ENCODE measurements at regions not wholly inside any gene's neighbourhood (a gene's known extent, or its start where the extent isn't known, plus 50 kb on each side); places are given as distances from the start of the nearest gene placed in this dataset.
A peak's percentile ranks its signal among the peaks of the same experiment; 100 is the strongest.

DNA sequence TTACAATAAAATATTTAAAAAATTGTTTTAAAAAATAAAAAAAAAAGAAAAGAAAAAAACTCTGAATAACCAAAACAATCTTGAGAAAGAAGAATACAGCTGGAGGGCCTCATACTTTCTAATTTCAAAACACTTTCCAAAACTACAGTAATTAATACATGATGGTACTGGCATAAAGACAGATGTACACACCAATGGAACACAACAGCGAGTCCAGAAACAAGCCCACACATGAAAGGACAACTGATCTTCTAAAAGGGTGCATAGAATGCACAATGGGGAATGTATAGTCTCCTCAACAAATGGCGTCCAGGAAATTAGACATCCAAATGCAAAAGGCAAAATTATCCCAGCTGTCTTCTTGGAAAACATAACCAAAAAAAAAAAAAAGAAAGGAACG is 99.6 kb downstream of the LURAP1L start:
- no peak for DNase-seq (ENCODE audit: low read depth, low spot score)

DNA sequence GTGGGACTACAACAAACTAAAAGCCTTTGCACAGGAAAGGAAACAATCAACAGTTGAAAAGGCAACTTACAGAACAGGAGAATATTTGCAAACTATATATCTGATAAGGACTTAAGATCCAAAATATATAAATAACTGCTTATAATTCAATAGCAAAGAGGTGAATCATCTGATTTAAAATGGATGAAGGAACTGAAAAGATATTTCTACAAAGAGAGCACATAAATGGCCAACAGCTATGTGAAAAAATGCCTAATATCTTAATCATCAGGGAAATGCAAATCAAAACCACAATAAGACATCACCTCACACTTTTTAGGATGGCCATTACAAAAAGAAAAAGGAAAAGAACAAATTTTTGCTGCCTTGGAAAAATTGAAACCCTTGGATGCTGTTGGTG is 100.4 kb downstream of the LURAP1L start:
- no peak for DNase-seq (ENCODE audit: low read depth, low spot score)

DNA sequence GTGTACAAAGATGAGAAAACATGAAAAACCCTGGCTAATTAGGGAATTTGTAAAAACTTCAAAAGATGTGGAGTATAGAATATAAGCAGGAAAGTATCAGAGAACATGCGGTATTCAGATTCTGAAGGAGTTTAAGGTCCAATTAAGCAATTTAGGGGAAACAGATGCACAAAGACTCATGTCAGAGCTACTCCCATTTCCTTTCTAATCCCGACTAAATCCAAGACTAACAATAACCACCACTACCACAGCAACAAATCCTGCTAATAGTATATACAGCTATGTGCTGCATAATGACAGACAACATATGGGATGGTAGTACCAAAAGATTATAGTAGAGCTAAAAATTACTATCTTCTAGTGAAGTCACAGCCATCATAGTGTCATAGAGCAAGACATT is 102.1 kb downstream of the LURAP1L start:
- no peak for DNase-seq (ENCODE audit: low read depth, low spot score)

DNA sequence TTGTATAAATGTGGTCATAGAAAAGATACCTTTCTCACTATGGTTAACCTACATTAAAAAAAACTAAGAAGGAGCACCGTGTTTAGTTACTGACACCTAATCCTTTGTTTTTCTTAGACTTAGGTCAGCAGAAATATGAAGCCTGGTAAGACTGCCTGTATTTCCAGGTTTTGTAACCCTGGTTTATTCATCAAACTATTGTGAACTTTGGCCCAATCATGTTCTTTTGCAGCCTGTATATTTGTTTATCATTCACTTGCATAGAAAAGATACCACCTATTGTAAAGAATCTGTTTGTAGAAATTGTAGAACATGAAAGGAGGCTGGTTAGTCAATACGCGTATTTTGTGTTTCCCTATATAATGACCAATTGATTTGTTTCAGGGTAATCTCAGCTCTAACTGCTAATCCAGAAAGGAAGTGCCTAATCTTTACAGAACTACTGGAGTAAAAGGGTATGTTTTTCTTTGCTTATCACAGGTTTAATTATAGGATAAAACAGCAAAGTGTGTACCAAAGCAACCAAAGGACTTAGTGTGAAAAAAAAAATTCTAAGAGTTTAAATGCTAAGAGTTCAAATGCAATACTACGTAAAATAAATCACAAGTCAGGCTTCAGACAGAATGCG is 103.6 kb downstream of the LURAP1L start:
- DNase-seq (ENCODE audit: low read depth, low spot score) = no peak

DNA sequence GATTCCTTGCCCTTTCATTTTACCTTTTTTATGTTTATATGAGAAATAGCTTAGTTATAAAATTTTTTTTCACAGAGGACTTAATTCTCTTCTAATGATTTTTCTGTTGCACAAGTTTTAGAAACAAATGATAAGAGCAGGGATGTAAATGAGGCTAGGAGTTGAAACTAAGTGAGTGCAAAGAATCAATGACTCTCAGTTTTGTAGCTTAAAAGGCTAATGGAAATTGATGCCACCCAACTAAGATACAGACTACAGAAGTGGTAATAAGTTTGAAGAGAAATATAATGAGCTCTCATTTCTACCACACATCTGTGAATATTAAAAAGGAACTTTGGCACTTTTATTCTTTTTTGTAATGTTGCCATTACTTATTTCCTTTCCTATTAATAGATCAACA is 105.1 kb downstream of the LURAP1L start:
- DNase-seq (ENCODE audit: low read depth, low spot score) = no peak

DNA sequence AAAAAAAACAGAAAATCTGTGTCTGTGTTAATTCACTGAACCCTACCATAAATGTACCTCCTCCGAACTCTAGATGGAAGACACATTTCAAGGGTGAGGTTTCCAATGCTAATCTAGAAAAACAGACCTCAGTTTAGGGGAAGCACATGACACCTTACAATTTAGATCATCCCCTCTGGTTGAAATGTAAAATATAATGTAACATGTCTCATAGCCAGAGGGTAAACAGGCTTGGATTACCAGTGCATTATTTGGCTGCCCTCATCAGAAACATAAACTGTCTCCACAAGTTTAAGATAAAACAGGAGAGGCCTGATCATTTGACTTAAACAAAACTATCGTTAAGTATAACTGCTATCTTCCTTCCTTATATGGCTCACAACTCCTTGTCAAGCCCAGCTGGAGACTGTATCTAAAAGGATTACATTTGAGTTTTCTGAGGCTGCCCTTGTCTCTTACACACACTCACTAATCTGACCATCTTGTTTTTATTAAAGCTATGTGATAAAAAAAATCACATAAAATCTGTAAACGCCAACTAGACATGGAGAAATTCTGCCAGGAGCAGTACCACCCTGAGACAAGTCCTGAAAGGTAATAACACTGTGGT is 105.7 kb downstream of the LURAP1L start:
- no peak for DNase-seq (ENCODE audit: low read depth, low spot score)

DNA sequence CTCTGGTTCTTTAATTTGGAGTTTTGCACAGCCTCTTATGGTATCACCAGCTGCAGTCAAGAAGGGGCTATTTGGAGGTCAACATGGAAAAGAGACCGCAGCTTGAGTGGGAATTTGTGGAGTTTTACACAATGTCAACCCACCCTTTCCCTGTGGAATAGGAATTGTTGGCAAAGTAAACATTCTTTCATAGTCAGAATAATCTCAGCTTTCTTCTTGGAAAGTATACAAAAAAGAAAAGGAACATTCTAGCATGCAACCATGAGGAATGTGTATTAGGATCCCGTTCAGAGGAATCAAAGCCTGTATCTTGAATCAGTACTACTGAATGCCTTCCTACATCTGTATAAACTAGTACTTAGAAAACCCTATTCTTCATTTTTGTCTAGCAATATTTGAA is 107.6 kb downstream of the LURAP1L start:
- DNase-seq (ENCODE audit: low read depth, low spot score) = peak; percentile 28

DNA sequence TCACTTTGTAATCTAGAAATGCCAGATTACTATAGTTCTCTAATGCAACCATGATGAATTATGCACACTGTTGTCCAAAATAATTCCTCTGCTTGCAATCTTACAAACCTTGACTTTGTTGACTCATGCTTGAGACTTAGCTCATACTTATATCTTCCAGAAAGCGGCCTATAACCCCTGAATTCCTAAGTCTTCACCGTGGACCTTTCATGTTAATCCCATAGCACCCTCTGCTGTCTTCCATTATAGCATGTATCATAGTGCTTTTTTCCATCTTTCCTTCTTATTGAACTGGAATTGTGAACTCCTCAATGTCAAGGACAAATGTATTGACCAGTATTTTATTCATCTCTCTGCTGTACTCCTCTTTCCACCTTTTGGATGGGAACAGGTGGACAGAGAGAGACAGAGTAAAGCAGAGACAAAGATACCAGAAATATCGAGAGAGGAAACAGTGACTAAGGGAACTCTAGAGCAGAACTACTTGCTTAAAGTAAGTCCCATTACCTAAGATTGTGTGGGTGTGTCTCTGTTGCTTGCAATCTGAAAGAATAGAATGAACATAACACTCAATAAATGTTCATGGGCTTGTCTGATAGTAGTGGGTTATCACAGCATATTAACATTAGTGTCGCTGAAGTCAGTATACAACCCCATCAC is 110.0 kb downstream of the LURAP1L start:
- DNase-seq (ENCODE audit: low read depth, low spot score) = no peak

DNA sequence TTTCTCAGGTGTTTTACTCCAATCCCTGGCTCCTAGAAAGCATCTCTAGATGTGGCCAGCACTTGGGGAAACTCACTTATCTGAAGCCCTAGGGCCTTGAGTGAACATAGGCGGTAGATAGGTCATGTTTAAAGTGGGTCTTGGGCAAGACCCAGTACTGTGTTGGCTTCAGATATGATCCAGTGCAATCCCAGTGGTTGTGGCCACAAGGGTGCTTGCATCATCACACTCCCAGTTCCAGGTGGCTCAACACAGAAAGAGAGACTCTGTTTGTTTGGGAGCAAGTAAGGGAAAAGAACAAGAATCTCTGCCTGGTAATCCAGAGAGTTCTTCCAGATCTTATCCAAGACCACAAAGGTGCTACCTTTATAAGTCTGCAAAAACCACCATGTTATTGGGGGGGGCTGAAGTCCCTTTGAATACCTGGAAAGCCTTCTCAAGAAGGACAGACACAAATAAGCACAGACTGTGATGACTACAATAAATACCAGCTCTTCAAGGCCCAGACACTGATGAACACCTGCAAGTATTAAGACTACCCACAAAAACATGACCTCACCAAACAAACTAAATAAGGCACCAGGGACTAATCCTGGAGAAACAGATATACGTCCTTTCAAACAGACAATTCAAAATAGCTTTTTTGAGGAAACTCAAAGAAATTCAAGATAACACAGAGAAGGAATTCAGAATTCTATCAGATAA is 114.7 kb downstream of the LURAP1L start:
- no peak for DNase-seq (ENCODE audit: low read depth, low spot score)

DNA sequence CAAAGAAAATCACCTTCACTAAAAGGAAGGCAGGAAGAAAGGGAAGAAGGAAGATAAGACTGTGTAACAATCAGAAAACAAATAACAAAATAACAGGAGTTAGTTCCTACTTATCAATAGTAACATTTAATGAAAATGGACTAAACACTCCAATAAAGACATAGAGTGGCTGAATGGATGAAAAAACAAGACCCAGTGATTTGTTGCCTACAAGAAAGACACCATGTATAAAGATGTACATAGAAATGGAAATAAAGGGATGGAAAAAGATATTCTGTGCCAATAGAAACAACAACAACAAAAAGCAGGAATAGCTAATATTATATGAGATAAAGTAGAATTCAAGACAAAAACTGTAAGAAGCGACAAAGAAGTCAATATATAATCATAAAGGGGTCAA is 116.8 kb downstream of the LURAP1L start:
- no peak for DNase-seq (ENCODE audit: low read depth, low spot score)

DNA sequence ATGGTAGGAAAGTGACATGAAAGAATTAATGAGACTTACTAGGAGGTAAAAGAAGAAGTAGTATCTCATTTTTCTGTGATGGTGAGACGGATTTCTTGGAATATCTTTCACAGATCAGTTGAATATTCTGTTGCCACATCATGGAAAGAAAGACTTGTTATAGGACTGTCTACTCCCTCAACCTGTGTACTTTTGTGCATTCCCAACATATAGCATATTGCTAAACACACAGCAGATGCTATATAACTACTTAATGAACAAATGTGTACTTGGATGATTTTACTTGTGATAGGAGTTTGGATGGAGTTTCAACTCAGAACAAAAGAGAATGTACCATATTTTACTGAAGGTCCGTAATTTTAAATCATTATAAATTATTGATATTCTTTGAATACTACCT is 128.5 kb downstream of the LURAP1L start:
- no peak for DNase-seq (ENCODE audit: low read depth, low spot score)

DNA sequence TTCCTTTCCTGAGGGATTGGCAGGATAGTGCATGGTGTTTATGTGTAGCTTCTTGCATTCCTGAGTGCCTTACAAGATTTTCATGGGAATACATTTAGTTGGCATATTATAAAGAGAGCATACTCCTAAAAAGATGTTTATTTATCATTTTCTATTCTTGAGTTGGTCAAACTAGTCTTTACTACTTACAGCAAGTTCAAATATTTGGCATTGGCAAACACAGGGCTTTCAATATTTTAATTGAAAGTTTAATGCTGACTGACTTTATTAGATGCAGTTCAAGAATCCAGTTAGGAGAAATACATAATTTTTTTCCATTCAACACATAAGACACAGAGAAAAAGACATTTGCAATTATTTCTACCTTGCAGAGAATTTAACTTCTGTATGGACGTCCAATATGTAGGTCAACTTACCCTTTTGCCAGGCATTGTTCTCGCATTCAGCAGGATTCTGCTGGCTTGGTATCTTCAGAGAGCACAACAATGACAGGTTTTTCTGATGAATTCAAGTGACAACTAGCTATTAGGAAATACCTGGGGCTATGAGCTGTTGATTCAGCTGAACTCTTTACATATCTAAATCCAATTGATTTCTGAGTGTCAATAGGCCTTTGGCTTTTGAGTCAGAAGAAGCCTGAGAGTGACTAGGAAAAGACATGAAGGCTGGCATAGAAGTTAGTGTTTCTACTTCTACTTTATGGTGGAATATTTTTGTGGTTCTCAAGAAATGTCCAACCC is 129.6 kb downstream of the LURAP1L start:
- DNase-seq (ENCODE audit: low read depth, low spot score) = no peak

DNA sequence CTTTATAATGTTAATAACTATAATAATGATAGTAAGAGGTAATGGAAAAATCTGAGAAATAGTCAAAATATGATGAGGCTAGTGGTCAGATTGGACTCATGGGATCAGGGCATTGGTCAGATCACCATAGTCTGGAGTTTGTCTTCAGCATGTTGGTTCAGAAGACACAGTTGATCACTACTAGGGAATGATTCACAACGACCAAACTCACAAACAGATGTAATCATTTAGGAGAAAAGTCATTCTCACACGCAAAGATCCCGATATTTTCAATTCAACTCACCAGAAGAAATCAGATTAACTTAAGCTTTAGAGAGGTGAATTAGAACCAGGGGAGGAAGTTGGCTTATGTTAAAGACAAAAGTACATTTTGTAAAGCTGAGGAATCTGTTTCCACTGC is 131.8 kb downstream of the LURAP1L start:
- DNase-seq (ENCODE audit: low read depth, low spot score) = no peak

DNA sequence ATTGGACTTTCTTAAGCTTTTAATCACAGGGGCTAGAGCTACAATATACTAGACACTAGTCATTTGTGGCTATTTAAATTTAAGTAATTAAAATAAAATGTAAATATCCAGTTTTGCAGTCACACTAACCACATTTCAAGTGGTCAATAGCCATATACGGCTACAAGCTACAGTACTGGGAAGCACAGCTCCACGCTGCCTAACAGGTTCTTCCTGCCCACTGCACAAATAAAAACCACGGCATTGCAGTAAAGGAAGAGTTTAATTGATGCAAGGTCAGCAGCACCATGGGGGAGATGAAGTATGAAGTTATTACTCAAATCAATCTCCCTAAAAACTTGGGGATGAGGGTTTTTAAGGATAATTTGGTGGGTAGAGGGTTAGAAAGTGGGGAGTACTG is 134.1 kb downstream of the LURAP1L start:
- DNase-seq (ENCODE audit: low read depth, low spot score) = no peak

DNA sequence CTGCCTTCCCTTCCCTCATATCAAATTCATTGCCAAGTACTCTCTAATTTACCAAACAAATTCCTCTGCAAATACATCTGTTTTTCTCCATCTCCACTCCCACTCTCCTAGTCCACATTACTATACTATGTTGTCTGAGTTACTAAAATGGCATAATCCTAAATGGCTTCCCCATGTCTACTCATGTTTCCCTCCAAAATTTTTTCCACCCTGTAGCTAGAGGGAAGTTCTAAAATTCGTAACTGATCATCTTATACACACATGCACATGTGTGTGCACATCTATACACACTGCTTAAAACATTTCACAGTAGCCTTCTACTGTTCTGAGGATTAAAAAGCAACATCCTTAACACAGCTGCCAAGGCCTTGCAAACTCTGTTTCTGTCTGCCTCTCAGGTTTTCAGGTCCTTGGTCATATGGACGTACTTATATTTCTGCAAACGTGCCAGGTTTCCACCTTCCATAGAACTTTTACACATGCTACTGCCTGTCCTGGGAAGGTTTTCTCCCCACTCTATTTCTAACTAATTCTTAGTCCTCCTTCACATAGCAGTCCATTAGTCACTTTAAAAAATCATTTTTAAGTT is 140.6 kb downstream of the LURAP1L start:
- DNase-seq (ENCODE audit: low read depth, low spot score) = no peak

DNA sequence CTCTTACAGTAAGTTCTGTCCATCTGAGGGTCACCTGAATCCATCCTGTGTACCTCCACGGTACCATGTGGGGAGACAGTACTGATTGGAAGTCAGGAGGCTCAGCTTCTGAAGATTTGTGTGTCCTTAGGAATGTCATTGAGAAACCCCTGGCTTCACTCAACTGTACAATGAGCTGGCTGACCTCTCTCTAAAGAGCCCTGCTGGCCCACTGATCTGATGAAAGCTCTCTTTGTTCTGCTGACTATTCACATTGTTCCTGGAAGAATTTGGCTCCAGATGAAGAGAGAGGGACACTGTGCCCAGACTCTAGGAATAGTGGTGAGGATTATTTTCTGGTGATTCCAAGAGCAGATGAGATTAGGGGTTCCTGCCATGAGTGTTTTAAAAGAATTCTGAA is 141.2 kb downstream of the LURAP1L start:
- DNase-seq (ENCODE audit: low read depth, low spot score) = no peak

DNA sequence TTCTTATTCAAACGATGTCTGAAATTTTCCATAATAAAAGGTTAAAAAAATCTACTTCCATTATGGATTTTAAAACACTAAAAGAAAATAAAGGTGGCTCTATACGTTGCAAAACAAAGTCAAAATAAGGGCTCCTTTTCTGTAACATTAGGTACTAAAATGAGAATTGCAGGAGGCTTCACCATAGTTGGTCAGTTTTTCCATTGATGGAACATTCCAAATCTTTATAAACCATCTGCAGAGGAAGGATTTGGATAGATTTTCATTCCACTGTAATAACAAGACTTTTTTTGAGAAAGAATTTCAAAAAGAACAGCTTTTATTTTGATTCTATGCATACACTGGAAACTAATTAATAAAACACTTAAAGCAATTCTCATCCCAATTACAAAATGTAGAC is 145.6 kb downstream of the LURAP1L start:
- DNase-seq (ENCODE audit: low read depth, low spot score) = no peak

DNA sequence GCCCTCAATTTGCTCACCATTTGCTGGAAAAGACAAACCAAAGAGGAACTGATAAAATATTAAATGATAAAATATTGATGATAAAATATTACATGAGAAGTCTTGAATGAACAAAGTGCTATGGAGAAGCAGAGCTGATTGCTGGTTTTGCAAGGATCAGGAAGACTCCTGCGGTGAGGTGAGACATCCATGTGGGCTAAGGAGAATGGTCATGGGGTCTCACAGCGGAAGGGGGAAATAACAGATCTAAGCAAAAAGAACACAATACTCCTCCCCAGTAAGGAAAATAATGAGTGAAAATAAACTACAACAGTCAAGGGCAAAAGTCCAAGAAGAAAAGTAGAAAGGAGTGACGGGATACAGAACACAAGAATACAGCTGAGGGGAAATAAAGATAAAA is 146.8 kb downstream of the LURAP1L start:
- DNase-seq (ENCODE audit: low read depth, low spot score) = peak; percentile 57

DNA sequence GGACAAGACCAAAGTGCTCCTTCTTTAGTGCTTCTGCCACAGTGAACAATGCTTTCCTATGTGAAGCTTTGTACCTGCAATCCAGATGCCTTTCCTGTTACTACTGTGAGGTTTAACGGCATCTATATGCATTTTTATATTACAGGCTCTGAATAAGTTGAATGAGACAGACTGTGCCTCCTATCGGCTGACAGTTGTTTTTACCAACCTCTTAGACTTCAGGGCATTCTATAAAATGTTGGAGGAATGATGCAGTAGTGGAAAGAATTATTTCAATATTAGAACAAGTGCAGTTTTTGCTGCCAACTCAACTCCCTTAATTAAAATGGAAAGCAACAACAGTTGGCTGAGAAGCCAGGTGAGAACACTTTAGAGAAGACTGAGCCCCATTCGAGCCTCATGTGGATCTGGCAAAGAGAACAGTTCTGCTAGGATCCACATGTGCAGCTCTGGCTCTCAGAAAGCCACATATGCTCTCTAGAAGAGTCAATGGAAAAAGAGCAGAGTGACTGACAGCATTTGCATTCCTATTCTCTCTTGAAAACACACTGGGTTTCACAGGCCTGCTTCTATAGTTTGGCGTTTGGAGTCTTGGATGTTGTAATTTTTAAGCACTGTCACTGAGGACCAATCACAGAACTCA is 147.5 kb downstream of the LURAP1L start:
- DNase-seq (ENCODE audit: low read depth, low spot score) = no peak

DNA sequence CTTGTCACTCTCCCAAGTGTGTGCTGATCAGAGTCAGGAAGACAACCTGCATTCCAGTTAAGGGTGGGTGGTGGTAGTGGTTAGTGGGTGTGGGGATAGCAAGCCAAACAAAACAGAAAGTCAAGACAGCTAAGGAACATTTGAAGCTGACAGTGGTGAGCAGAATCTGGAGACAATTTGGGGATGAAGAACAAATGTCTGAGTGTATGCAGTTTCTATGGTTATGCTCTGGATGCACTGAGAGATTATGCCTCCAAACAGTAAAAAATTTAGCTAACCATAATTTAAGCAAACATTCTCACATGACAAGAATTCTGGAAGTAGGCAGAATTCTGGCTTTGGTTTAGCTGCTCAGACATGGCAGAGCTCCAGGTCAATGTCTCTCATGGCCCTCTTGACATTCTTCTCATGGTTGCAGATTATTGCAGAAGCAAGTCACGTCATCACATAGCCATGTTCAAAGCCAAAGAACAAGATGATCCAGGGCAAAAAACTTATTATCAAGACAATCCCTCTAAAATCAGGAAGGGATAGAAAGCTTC is 148.7 kb downstream of the LURAP1L start:
- peak; percentile 68 for DNase-seq (ENCODE audit: low read depth, low spot score)

DNA sequence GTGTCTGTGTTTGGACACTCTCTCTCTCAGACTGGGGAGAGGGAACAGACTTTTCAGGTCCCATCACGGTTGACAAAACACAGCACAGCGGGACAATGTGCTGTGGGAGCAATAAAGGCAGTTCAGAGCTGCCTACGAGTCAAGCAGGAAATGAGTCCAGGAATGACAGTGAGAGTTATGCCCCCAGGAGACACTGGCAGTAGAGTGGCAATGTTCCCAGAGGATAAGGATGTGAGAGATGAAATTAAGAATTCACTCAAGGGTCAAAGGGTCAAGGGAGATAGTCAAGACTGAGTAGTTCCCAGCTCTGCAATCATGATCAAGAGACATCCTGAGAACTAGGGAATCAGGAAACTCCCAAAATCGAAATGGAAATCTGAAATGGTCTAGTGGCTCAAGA is 156.1 kb downstream of the LURAP1L start:
- no peak for DNase-seq (ENCODE audit: low read depth, low spot score)

Measured in smooth muscle cell of the brain vasculature (primary cell).